Neural cell (in vitro differentiated cells): ENCODE measurements at regions not wholly inside any gene's neighbourhood (a gene's known extent, or its start where the extent isn't known, plus 50 kb on each side); places are given as distances from the start of the nearest gene placed in this dataset.

Source experiments
- CTCF ChIP-seq: fragments of 450-650 bp; IDR thresholded peaks from 2 replicates; pipeline ENCODE4 v1.5.1; 2014; ENCODE audit warnings: antibody characterized with exemption, mild to moderate bottlenecking, moderate library complexity; ENCODE audit not compliant: poor library complexity, severe bottlenecking
- EP300 ChIP-seq: fragments of 450-650 bp; conservative IDR thresholded peaks from 2 replicates; pipeline ENCODE4 v1.6.1; 2014; ENCODE audit warnings: antibody characterized with exemption, mild to moderate bottlenecking, moderate library complexity; ENCODE audit not compliant: poor library complexity, severe bottlenecking
- EZH2 ChIP-seq: fragments of 200-600, 300-800 bp; shearing (Covaris generic), sonication (generic); IDR thresholded peaks from 2 replicates; pipeline ENCODE4 v1.6.1; 2014; ENCODE audit warnings: antibody characterized with exemption, low read length, borderline replicate concordance, mild to moderate bottlenecking; ENCODE audit not compliant: insufficient read depth, poor library complexity, severe bottlenecking
- POLR2AphosphoS5 ChIP-seq: IDR thresholded peaks from 2 replicates; pipeline ENCODE4 v1.6.1; 2012
- RAD21 ChIP-seq: fragments of 450-650 bp; conservative IDR thresholded peaks from 2 replicates; pipeline ENCODE4 v1.6.1; 2014; ENCODE audit warnings: antibody characterized with exemption, mild to moderate bottlenecking, moderate library complexity
- REST ChIP-seq: IDR thresholded peaks from 2 replicates; pipeline ENCODE4 v1.6.1; 2012; ENCODE audit warnings: borderline replicate concordance
- SMC3 ChIP-seq: fragments of 450-650 bp; conservative IDR thresholded peaks from 2 replicates; pipeline ENCODE4 v1.6.1; 2014; ENCODE audit warnings: antibody characterized with exemption, mild to moderate bottlenecking, moderate library complexity; ENCODE audit not compliant: poor library complexity
- TAF1 ChIP-seq: IDR thresholded peaks from 2 replicates; pipeline ENCODE4 v1.6.1; 2012; ENCODE audit warnings: low read depth

- TF ChIP-seq SMC3 (no peak), CTCF (no peak), RAD21 (no peak), EP300 (no peak), TAF1 (no peak), REST (no peak), POLR2AphosphoS5 (no peak), EZH2 (no peak)
These were observed 349.9 kb upstream of the PDE3A start for GRCh38 chr12:20018406-20018805.
